Activated CD8-positive, alpha-beta memory T cell treated with anti-CD3 and anti-CD28 coated beads, Interleukin-2, amount 50 U/mL, for 48 hours (primary cell): ENCODE measurements at regions not wholly inside any gene's neighbourhood (a gene's known extent, or its start where the extent isn't known, plus 50 kb on each side); places are given as distances from the start of the nearest gene placed in this dataset.

ENCODE experiments used
- DNase-seq: peaks from one replicate; pipeline ENCODE4 v3.0.0-alpha.2; 2020

DNA sequence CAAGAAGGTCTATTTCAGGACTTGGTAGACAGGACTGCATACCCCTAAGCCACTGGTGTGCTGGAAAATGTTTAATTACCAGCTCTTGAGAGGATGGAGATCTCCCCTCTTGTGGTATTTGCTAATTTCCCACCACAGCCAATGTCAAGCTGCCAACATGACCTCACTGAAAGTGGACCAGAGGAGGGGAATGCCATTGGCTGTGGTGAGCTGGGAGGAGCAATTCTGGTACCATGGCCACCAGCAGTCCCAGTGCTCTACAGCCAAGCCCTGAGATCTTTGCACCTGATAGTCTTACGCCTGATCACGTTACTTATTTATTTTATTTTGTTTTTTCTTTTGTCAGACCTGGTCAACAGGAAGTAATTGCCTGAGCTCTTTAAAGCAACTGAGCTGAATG, 82.5 kb upstream of the BCL6 start:
- DNase-seq: no peak

DNA sequence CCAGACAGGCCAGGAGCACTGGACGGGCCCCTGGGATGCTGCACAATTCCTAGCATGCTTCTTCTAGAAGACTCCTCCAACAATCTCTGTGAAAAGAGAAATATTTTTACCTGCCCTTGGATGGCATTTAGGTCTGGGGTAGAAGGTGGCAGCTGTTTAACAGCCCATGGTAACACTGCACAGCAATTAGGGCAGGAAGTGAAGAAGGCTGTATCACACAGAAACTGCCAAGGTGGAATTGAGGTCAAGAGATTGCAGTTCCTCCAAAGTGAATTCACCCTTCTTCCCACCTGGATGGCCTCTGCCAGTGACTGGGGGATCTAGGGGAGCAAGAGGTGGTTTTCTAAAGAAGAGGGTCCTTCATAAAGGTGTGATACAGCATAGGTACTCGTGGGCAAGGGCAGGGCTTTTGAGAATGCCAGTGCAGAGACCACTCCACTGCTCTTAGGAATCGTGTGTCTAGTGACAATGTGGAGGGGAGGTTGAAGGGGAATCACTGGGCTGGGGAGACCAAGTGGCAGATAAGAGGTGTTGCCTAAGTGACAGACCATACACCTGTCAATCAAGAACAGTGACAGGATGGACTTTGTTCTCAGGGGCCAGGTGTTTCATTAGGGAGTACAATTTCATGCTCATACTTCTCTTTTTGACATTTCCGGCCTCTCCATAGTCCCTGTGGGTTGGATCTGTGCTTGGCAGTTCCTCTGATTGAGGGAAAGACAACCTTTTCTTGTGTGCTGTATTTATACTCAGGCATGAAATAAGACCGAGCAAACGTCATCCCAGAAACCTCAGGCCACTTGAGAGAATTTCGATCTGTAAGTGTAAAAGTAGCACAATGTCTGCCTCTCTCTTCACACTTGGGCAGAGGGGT, 83.5 kb upstream of the BCL6 start:
- no peak for DNase-seq

DNA sequence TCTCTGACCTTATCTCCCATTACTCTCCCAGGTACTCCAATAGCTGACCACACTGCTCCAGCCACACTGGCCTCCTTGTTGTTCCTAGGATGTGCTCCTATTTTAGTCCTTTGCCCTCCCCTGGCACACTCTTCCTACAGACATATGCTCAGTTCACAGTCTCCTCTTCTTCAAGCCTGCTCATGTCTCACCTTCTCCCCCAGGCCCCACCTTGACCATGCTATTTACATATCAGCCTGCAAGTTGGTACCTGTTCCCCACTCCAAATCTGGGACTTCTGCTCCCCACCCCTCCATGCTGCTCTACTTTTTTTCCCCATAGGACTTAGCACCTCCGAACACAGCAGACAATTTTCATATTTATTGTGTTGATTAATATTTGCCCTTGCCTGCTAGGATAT, 84.9 kb upstream of the BCL6 start:
- DNase-seq: no peak

- DNase-seq: no peak
Observed at GRCh38 chr3:187831125-187832051, 86.1 kb upstream of the BCL6 start.

- no peak for DNase-seq
Observed at GRCh38 chr3:187832202-187832601, 86.9 kb upstream of the BCL6 start.

- DNase-seq: no peak
Observed at GRCh38 chr3:187833375-187833774, 88.1 kb upstream of the BCL6 start.

- no peak for DNase-seq
Observed at GRCh38 chr3:187833799-187834578, 88.7 kb upstream of the BCL6 start.

- no peak for DNase-seq
Observed at GRCh38 chr3:187836823-187837770, 91.8 kb upstream of the BCL6 start.

DNA sequence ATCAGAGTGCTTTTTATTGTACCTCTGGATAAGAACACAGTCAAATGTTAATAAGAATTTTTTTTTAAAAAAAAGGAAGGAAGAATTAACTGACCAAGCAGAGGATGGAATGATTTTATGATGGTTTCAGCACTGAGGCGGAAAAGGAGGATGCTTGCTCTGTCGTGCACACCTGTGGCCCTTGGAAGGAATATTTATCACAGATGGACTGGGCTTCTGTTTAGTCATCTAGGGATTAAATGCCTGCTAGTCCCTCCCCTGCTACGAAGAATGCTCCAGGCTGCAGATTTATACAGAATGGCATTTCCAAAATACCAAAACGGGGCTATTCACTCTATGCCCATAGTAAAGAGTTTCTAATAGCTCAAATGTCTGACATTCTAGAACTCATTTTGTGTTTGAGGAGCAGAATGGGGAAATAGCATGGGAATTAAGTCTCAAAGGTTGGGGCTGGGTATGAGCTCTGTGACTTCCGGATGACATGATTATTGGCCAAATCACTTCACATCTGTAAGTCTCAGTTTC, 92.8 kb upstream of the BCL6 start:
- no peak for DNase-seq

DNA sequence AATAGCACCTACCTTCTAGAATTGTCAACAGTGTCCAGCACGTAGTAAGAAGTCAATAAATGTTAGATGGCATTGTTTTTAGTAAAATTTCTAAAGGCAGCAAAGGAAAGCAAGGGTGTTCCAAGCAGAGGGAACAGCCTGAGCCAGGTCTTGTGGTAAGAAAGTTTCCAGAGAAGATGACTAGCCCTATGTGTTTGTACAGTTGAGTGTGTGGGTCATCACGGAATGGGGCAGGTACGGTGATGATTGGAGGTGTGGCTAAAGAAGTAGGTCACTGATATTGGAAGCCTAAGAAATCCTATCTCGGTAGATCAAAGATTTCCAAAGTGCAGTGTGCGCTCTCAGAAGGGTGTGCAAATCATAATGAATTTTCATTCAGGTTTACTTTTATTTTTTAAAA, 94.2 kb upstream of the BCL6 start:
- DNase-seq: no peak

- no peak for DNase-seq
Observed at GRCh38 chr3:187840856-187841255, 95.6 kb upstream of the BCL6 start.

DNA sequence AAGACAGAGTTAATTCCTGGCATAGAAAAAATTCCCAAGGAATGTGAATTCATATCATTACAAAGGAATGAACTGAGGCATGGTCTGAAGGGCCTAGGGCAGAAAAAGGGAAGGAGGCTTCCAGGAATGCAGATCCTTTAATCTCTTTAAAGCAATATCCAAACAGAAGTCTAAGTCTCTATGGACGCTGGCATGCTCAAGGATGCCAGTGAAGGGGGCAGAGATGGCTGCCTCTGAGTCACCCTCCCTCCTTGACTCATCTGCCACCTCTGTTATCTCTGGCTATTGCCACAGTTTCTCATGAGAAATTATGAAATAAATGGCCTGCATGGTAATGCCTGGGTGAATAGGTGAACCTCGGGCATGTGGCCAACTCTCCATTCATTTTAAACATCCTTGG, 96.3 kb upstream of the BCL6 start:
- no peak for DNase-seq

GRCh38 chr3:187843654-187844053, 98.4 kb upstream of the BCL6 start:
- DNase-seq: no peak

DNA sequence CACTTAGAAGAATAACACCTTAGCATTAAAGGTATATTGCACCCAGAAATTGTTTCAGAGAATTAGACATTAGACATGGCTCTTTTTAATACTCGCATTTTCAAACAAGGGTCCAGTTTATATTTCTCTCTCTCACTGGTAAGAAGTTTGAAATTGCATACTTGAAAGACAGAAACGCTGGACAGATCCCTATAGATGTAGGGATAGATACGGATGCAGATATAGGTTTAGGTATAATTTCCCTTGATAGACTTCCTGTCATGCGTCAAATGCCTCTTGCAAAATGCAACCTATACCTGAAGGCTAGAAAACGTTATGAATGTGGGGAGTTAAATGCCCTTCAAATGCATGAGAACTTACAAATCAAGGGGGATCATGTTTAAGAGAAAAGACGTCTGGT, 99.4 kb upstream of the BCL6 start:
- DNase-seq: no peak

DNA sequence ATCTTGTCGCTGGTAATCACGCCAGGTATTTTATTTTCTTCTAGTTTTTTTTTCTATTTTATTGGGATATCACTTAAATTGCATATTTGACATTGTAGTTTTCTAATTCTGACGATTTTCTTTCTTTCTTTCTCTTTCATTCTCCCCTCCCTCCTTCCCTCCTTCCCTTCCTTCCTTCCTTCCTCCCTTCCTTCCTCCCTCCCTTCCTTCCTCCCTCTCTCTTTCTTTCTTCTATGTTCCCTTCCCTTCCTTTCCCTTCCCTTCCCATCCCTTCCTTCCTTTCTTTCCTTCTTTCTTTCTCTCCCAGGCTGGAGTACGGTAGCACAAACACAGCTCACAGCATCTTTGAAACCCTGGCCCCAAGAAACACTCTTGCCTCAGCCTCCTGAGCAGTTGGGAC, 100.6 kb upstream of the BCL6 start:
- DNase-seq: no peak

DNA sequence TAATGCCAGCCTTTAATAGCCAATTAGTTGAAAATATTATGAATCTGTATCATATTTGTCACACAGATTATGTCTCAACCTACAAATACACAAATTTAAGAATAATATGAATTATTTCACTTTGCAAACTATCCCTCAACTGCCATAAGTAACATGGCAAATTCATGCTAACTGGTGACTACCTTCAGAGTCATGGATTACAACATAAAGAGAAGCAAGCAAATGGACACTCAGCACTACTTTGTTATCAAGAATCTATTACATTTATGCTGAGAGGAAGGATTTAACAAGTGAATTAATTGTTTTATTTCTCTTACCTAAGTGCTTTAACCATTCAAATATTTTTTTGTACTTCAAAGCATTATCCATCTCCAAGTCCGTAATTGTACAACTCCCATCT, 103.1 kb upstream of the BCL6 start:
- DNase-seq: no peak

GRCh38 chr3:187849016-187849654, 103.9 kb upstream of the BCL6 start:
- no peak for DNase-seq

- no peak for DNase-seq
Observed at GRCh38 chr3:187850258-187850921, 105.1 kb upstream of the BCL6 start.

- no peak for DNase-seq
Observed at GRCh38 chr3:187852842-187853730, 107.8 kb upstream of the BCL6 start.

GRCh38 chr3:187855131-187855530, 109.9 kb upstream of the BCL6 start:
- DNase-seq: no peak
